Esophagus muscularis mucosa (tissue), 3 donors: ENCODE measurements at regions not wholly inside any gene's neighbourhood (a gene's known extent, or its start where the extent isn't known, plus 50 kb on each side); places are given as distances from the start of the nearest gene placed in this dataset.

Source experiments
- POLR2A ChIP-seq: fragments of 450-650 bp; IDR thresholded peaks from one replicate; pipeline ENCODE4 v1.6.1; 2017; ENCODE audit warnings: antibody characterized with exemption, moderate library complexity, mild to moderate bottlenecking, low read depth
- TF ChIP-seq, protein P1 (sequence below), 3 experiments: fragments of 200-600 bp in 2 of 3; fragments of 450-650 bp in 1 of 3; sonication (generic) in 2 of 3; IDR thresholded peaks; one replicate each; pipeline ENCODE4 v1.5.1; 2017 to 2019; ENCODE audit warnings: antibody characterized with exemption in 3 of 3, mild to moderate bottlenecking in 2 of 3, moderate library complexity in 1 of 3

DNA sequence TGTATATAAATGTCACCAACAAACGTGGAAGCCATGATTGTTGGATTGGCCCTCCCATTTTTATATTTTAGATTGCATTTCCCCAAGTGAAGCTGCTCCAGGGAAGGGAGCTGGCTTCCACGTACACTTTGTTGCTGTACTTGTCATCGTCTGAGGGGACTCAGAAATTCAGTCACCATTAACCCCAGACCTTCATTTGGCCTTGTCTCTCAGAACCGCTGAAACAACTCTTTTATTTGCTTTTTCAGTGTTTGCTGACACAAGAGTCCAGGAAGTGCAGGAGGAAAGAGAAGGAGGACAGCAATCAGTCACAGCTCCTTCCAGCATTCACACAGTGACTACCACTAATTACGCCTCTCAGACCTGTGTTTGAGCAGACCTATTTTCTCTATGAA is 276.5 kb downstream of the TBL1XR1 start:
- TF ChIP-seq, protein P1, sequence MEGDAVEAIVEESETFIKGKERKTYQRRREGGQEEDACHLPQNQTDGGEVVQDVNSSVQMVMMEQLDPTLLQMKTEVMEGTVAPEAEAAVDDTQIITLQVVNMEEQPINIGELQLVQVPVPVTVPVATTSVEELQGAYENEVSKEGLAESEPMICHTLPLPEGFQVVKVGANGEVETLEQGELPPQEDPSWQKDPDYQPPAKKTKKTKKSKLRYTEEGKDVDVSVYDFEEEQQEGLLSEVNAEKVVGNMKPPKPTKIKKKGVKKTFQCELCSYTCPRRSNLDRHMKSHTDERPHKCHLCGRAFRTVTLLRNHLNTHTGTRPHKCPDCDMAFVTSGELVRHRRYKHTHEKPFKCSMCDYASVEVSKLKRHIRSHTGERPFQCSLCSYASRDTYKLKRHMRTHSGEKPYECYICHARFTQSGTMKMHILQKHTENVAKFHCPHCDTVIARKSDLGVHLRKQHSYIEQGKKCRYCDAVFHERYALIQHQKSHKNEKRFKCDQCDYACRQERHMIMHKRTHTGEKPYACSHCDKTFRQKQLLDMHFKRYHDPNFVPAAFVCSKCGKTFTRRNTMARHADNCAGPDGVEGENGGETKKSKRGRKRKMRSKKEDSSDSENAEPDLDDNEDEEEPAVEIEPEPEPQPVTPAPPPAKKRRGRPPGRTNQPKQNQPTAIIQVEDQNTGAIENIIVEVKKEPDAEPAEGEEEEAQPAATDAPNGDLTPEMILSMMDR (IDR thresholded peaks at IDR 0.05), result no peak
- no peak for TF ChIP-seq POLR2A
